Naive thymus-derived CD8-positive, alpha-beta T cell (primary cell): ENCODE measurements at regions not wholly inside any gene's neighbourhood (a gene's known extent, or its start where the extent isn't known, plus 50 kb on each side); places are given as distances from the start of the nearest gene placed in this dataset.

ENCODE experiments used
- ATAC-seq, 2 donors: fragments of 150-1000 bp; cut with Tn5 transposase in 1 of 2; sonication (Bioruptor Pico), chemical (Tn5 transposase) in 1 of 2; 1 replicate in 1 of 2; 2 replicates in 1 of 2; pipeline ENCODE4 v1.10.0; 2021; ENCODE audit warnings: mild to moderate bottlenecking in 2 of 2, moderate library complexity in 2 of 2
- POLR2A ChIA-PET: fragments of 350-600 bp; sonication (Branson Sonifier 250); formaldehyde crosslinking; loops from one replicate; lab custom pipeline; 2021; ENCODE audit warnings: antibody characterized with exemption; lab: Charles Lee
- DNase-seq, 10 donors: peaks; one replicate each; pipeline versions ENCODE4 v3.0.0 to v3.0.0-alpha.2; 2020 to 2022
- H3K27ac Mint-ChIP-seq, 10 donors: one replicate each; pipeline ENCODE4 v1.8.0; 2020 to 2022; ENCODE audit warnings: mild to moderate bottlenecking in 10 of 10, mixed read lengths in 10 of 10, moderate library complexity in 4 of 10, inconsistent platforms in 1 of 10
- H3K27me3 Mint-ChIP-seq, 5 donors: one replicate each; pipeline ENCODE4 v1.8.0; 2021 to 2022; ENCODE audit warnings: mixed read lengths in 5 of 5
- H3K36me3 Mint-ChIP-seq, 3 donors: one replicate each; pipeline ENCODE4 v1.8.0; 2020 to 2022; ENCODE audit warnings: mixed read lengths in 3 of 3, mild to moderate bottlenecking in 2 of 3, inconsistent platforms in 1 of 3
- H3K4me1 Mint-ChIP-seq, 4 donors: one replicate each; pipeline ENCODE4 v1.8.0; 2021 to 2022; ENCODE audit warnings: mixed read lengths in 4 of 4
- H3K4me3 Mint-ChIP-seq, 10 donors: one replicate each; pipeline ENCODE4 v1.8.0; 2020 to 2022; ENCODE audit warnings: mild to moderate bottlenecking in 10 of 10, mixed read lengths in 10 of 10, moderate library complexity in 6 of 10, inconsistent platforms in 1 of 10
- H3K9me3 Mint-ChIP-seq, 9 donors: one replicate each; pipeline ENCODE4 v1.8.0; 2020 to 2022; ENCODE audit warnings: mixed read lengths in 9 of 9, mild to moderate bottlenecking in 3 of 9, inconsistent platforms in 1 of 9, moderate library complexity in 1 of 9

- Mint-ChIP-seq H3K9me3 (no peaks in the 10 kb centered on the region), H3K36me3 (no peaks in the 10 kb centered on the region), H3K4me3 (peak overlapping the region in 8 of 10 donors; percentile 26 to 77 (median 56)), H3K27me3 (no peaks in the 10 kb centered on the region), H3K27ac (peak overlapping the region; percentile 81 to 94 (median 87)), H3K4me1 (peaks cover 16 to 50% (median 46%) of the 10 kb centered on the region in 4 donors)
- DNase-seq (peak in 2 of 10 donors; percentile 5 to 30), ATAC-seq (peak; percentile 81 to 83)
- POLR2A ChIA-PET = interaction anchor here (0.5 to 1.8 kb wide), 12 partner anchors 8 to 328 kb away, joined by 3 to 19 read pairs (median 4); no protein-coding TSS in a partner anchor
Measured at GRCh38 chr2:30325600-30326328, 94.4 kb downstream of the LBH start.

GRCh38 chr2:30326497-30326896 is 95.2 kb downstream of the LBH start:
- ATAC-seq = no peak
- H3K4me3 Mint-ChIP-seq = no peak overlapping the region
- H3K27ac Mint-ChIP-seq = peak overlapping the region in 5 of 10 donors; percentile 48 to 92 (median 87)
- H3K27me3 Mint-ChIP-seq = no peaks in the 10 kb centered on the region
- POLR2A ChIA-PET = interaction anchor here (0.6 kb wide), 1 partner anchor 87 kb away, joined by 3 read pairs; no protein-coding TSS in a partner anchor
- no peak for DNase-seq
- no peaks in the 10 kb centered on the region for H3K9me3 Mint-ChIP-seq
- H3K36me3 Mint-ChIP-seq = no peaks in the 10 kb centered on the region
- H3K4me1 Mint-ChIP-seq = peaks cover 19 to 50% (median 47%) of the 10 kb centered on the region in 4 donors

GRCh38 chr2:30331038-30331437 is 99.7 kb downstream of the LBH start:
- H3K27me3 Mint-ChIP-seq = no peaks in the 10 kb centered on the region
- H3K4me3 Mint-ChIP-seq = no peak overlapping the region
- H3K27ac Mint-ChIP-seq = peak overlapping the region in 5 of 10 donors; percentile 47 to 86 (median 77)
- no peaks in the 10 kb centered on the region for H3K36me3 Mint-ChIP-seq
- no peaks in the 10 kb centered on the region for H3K9me3 Mint-ChIP-seq
- ATAC-seq = no peak
- POLR2A ChIA-PET = no interaction called here
- no peak for DNase-seq
- peaks cover 41 to 63% (median 61%) of the 10 kb centered on the region in 4 donors for H3K4me1 Mint-ChIP-seq

- H3K36me3 Mint-ChIP-seq = no peaks in the 10 kb centered on the region
- H3K27me3 Mint-ChIP-seq = no peaks in the 10 kb centered on the region
- POLR2A ChIA-PET = no interaction called here
- peaks cover 48 to 68% (median 64%) of the 10 kb centered on the region in 4 donors for H3K4me1 Mint-ChIP-seq
- DNase-seq = no peak
- H3K4me3 Mint-ChIP-seq = no peak overlapping the region
- ATAC-seq = no peak
- H3K27ac Mint-ChIP-seq = peak overlapping the region in 6 of 10 donors; percentile 39 to 99 (median 68)
- H3K9me3 Mint-ChIP-seq = no peaks in the 10 kb centered on the region
Measured at GRCh38 chr2:30331869-30332268, 100.5 kb downstream of the LBH start.

- DNase-seq (peak in 2 of 10 donors; percentile 16 to 20), ATAC-seq (peak in 1 of 2 donors; percentile 32)
- peaks cover 58 to 77% (median 75%) of the 10 kb centered on the region in 4 donors for H3K4me1 Mint-ChIP-seq
- POLR2A ChIA-PET = interaction anchor here (0.5 to 6.5 kb wide), 6 partner anchors 9 to 98 kb away, joined by 3 to 211 read pairs (median 20); partner anchors contain the start of gene LBH
- no peaks in the 10 kb centered on the region for H3K27me3 Mint-ChIP-seq
- peak overlapping the region in 8 of 10 donors; percentile 5 to 88 (median 52) for H3K4me3 Mint-ChIP-seq
- H3K27ac Mint-ChIP-seq = peak overlapping the region; percentile 90 to 100 (median 96)
- no peaks in the 10 kb centered on the region for H3K36me3 Mint-ChIP-seq
- H3K9me3 Mint-ChIP-seq = peaks cover 0 to 1% (median 0%) of the 10 kb centered on the region in 9 donors
Measured at GRCh38 chr2:30332791-30333453, 101.6 kb downstream of the LBH start.

GRCh38 chr2:30334762-30335363 is 103.5 kb downstream of the LBH start:
- DNase-seq = peak in 3 of 10 donors; percentile 19 to 34 (median 29)
- Mint-ChIP-seq H3K9me3 (peaks cover 0 to 1% (median 0%) of the 10 kb centered on the region in 9 donors), H3K27ac (peak overlapping the region; percentile 94 to 100 (median 98)), H3K36me3 (no peaks in the 10 kb centered on the region), H3K4me3 (peak overlapping the region; percentile 52 to 92 (median 84)), H3K27me3 (no peaks in the 10 kb centered on the region), H3K4me1 (peaks cover 68 to 96% (median 94%) of the 10 kb centered on the region in 4 donors)
- POLR2A ChIA-PET = interaction anchor here (0.5 to 6.5 kb wide), 26 partner anchors 9 to 189 kb away, joined by 3 to 211 read pairs (median 4); partner anchors contain the start of genes LBH and YPEL5
- peak; percentile 15 to 43 for ATAC-seq

GRCh38 chr2:30336084-30336483 is 104.8 kb downstream of the LBH start:
- DNase-seq (no peak), ATAC-seq (no peak)
- Mint-ChIP-seq H3K36me3 (no peaks in the 10 kb centered on the region), H3K4me1 (peaks cover 64 to 94% (median 89%) of the 10 kb centered on the region in 4 donors), H3K27me3 (no peaks in the 10 kb centered on the region), H3K9me3 (peaks cover 0 to 1% (median 0%) of the 10 kb centered on the region in 9 donors), H3K27ac (peak overlapping the region; percentile 94 to 100 (median 98)), H3K4me3 (peak overlapping the region; percentile 76 to 92 (median 84))
- POLR2A ChIA-PET = interaction anchor here (0.7 to 6.5 kb wide), 20 partner anchors 10 to 171 kb away, joined by 3 to 211 read pairs (median 12); partner anchors contain the start of genes LBH and LCLAT1

- POLR2A ChIA-PET = interaction anchor here (0.6 to 6.5 kb wide), 27 partner anchors 8 to 191 kb away, joined by 3 to 211 read pairs (median 7); partner anchors contain the start of genes LBH, LCLAT1 and YPEL5
- peak in 8 of 10 donors; percentile 27 to 73 (median 60) for DNase-seq
- ATAC-seq = peak; percentile 83 to 85
- Mint-ChIP-seq H3K27me3 (no peaks in the 10 kb centered on the region), H3K4me3 (peak overlapping the region; percentile 76 to 92 (median 84)), H3K4me1 (peaks cover 63 to 92% (median 85%) of the 10 kb centered on the region in 4 donors), H3K9me3 (peaks cover 0 to 10% (median 5%) of the 10 kb centered on the region in 9 donors), H3K27ac (peak overlapping the region; percentile 94 to 100 (median 98)), H3K36me3 (peaks cover 0 to 8% (median 0%) of the 10 kb centered on the region in 3 donors)
Measured at GRCh38 chr2:30336978-30337841, 105.9 kb downstream of the LBH start.

- Mint-ChIP-seq H3K4me1 (peaks cover 57 to 80% (median 74%) of the 10 kb centered on the region in 4 donors), H3K27ac (peak overlapping the region; percentile 94 to 100 (median 98)), H3K36me3 (peaks cover 0 to 14% (median 0%) of the 10 kb centered on the region in 3 donors), H3K9me3 (peaks cover 0 to 16% (median 6%) of the 10 kb centered on the region in 9 donors), H3K4me3 (peak overlapping the region in 6 of 10 donors; percentile 31 to 92 (median 88)), H3K27me3 (no peaks in the 10 kb centered on the region)
- DNase-seq (no peak), ATAC-seq (no peak)
- POLR2A ChIA-PET = interaction anchor here (1.0 to 6.5 kb wide), 6 partner anchors 22 to 129 kb away, joined by 3 to 211 read pairs (median 23); partner anchors contain the start of gene LBH
Measured at GRCh38 chr2:30338475-30338874, 107.1 kb downstream of the LBH start.

GRCh38 chr2:30339071-30339470 is 107.7 kb downstream of the LBH start:
- peaks cover 0 to 16% (median 6%) of the 10 kb centered on the region in 9 donors for H3K9me3 Mint-ChIP-seq
- ATAC-seq = no peak
- peak overlapping the region; percentile 90 to 100 (median 96) for H3K27ac Mint-ChIP-seq
- peak overlapping the region in 2 of 10 donors; percentile 5 to 17 for H3K4me3 Mint-ChIP-seq
- peaks cover 0 to 14% (median 0%) of the 10 kb centered on the region in 3 donors for H3K36me3 Mint-ChIP-seq
- POLR2A ChIA-PET = no interaction called here
- peaks cover 52 to 74% (median 68%) of the 10 kb centered on the region in 4 donors for H3K4me1 Mint-ChIP-seq
- DNase-seq = no peak
- H3K27me3 Mint-ChIP-seq = no peaks in the 10 kb centered on the region
